ENCODE measurements at regions not wholly inside any gene's neighbourhood (a gene's known extent, or its start where the extent isn't known, plus 50 kb on each side); places are given as distances from the start of the nearest gene placed in this dataset.

GRCh38 chr10:112002206-112002605 is 181.4 kb downstream of the GPAM start:
- intact Hi-C loops (cut with DNase I): no loop called here
- DNase-seq (no peak), ATAC-seq (ENCODE audit: poor library complexity) (no peak)

- ATAC-seq (ENCODE audit: poor library complexity) (no peak), DNase-seq (no peak)
- intact Hi-C loops (cut with DNase I): no loop called here
Measured at GRCh38 chr10:112004075-112004474, 179.5 kb downstream of the GPAM start.

GRCh38 chr10:112005044-112005443 is 178.5 kb downstream of the GPAM start:
- DNase-seq (no peak), ATAC-seq (ENCODE audit: poor library complexity) (no peak)
- intact Hi-C loops (cut with DNase I): no loop called here

GRCh38 chr10:112006407-112006806 is 177.2 kb downstream of the GPAM start:
- ATAC-seq (ENCODE audit: poor library complexity) (no peak), DNase-seq (no peak)
- intact Hi-C loops (cut with DNase I): no loop called here

- ATAC-seq (ENCODE audit: poor library complexity) (no peak), DNase-seq (no peak)
- intact Hi-C loops (cut with DNase I): no loop called here
Measured at GRCh38 chr10:112006831-112007230, 176.7 kb downstream of the GPAM start.

GRCh38 chr10:112022196-112022595 is 161.4 kb downstream of the GPAM start:
- no peak for DNase-seq
- ATAC-seq (ENCODE audit: poor library complexity): no peak
- intact Hi-C loops (cut with DNase I): no loop called here

GRCh38 chr10:112024079-112024478 is 159.5 kb downstream of the GPAM start:
- intact Hi-C loops (cut with DNase I): no loop called here
- ATAC-seq (ENCODE audit: poor library complexity) (no peak), DNase-seq (no peak)

- ATAC-seq (ENCODE audit: poor library complexity): no peak
- no peak for DNase-seq
- intact Hi-C loops (cut with DNase I): no loop called here
Measured at GRCh38 chr10:112025228-112025627, 158.3 kb downstream of the GPAM start.

GRCh38 chr10:112026438-112026837 is 157.1 kb downstream of the GPAM start:
- DNase-seq (no peak), ATAC-seq (ENCODE audit: poor library complexity) (no peak)
- intact Hi-C loops (cut with DNase I): no loop called here

- no peak for DNase-seq
- ATAC-seq (ENCODE audit: poor library complexity): no peak
- intact Hi-C loops (cut with DNase I): no loop called here
Measured at GRCh38 chr10:112027731-112028280, 155.8 kb downstream of the GPAM start.

GRCh38 chr10:112030431-112030830 is 153.1 kb downstream of the GPAM start:
- ATAC-seq (ENCODE audit: poor library complexity) (no peak), DNase-seq (no peak)
- intact Hi-C loops (cut with DNase I): no loop called here

- ATAC-seq (ENCODE audit: poor library complexity) (no peak), DNase-seq (no peak)
- intact Hi-C loops (cut with DNase I): no loop called here
Measured at GRCh38 chr10:112039823-112040222, 143.7 kb downstream of the GPAM start.

- ATAC-seq (ENCODE audit: poor library complexity): no peak
- intact Hi-C loops (cut with DNase I): no loop called here
Measured at GRCh38 chr10:112040696-112041095, 142.9 kb downstream of the GPAM start.

GRCh38 chr10:112045938-112046337 is 137.6 kb downstream of the GPAM start:
- intact Hi-C loops (cut with DNase I): no loop called here
- DNase-seq: no peak

More at GRCh38 chr10:112040696-112041095, 142.9 kb downstream of the GPAM start:
- no peak for DNase-seq

GRCh38 chr10:112047674-112048073 is 135.9 kb downstream of the GPAM start:
- ATAC-seq (ENCODE audit: poor library complexity): no peak
- intact Hi-C loops (cut with DNase I): no loop called here

More at GRCh38 chr10:112045938-112046337, 137.6 kb downstream of the GPAM start:
- ATAC-seq (ENCODE audit: poor library complexity): no peak

GRCh38 chr10:112052166-112052565 is 131.4 kb downstream of the GPAM start:
- intact Hi-C loops (cut with DNase I): no loop called here
- ATAC-seq (ENCODE audit: poor library complexity) (no peak), DNase-seq (no peak)

More at GRCh38 chr10:112047674-112048073, 135.9 kb downstream of the GPAM start:
- DNase-seq: no peak

- DNase-seq: no peak
- ATAC-seq (ENCODE audit: poor library complexity): no peak
- intact Hi-C loops (cut with DNase I): no loop called here
Measured at GRCh38 chr10:112053895-112054294, 129.7 kb downstream of the GPAM start.

GRCh38 chr10:112054516-112054915 is 129.0 kb downstream of the GPAM start:
- ATAC-seq (ENCODE audit: poor library complexity): no peak

GRCh38 chr10:112057072-112057471 is 126.5 kb downstream of the GPAM start:
- intact Hi-C loops (cut with DNase I): no loop called here
- no peak for ATAC-seq (ENCODE audit: poor library complexity)
- no peak for DNase-seq

More at GRCh38 chr10:112054516-112054915, 129.0 kb downstream of the GPAM start:
- DNase-seq: no peak
- intact Hi-C loops (cut with DNase I): no loop called here

GRCh38 chr10:112059220-112059619 is 124.3 kb downstream of the GPAM start:
- intact Hi-C loops (cut with DNase I): no loop called here
- ATAC-seq (ENCODE audit: poor library complexity) (no peak), DNase-seq (no peak)

GRCh38 chr10:112071596-112072133 is 111.9 kb downstream of the GPAM start:
- intact Hi-C loops (cut with DNase I): no loop called here
- ATAC-seq (ENCODE audit: poor library complexity): no peak
- DNase-seq: no peak

All from Right ventricle myocardium superior (tissue), 1 donor.